ENCODE measurements at regions not wholly inside any gene's neighbourhood (a gene's known extent, or its start where the extent isn't known, plus 50 kb on each side); places are given as distances from the start of the nearest gene placed in this dataset.
"Not testable (repeated sequence)": the region's sequence is repeated elsewhere in the genome, so short reads cannot be mapped to it uniquely, and the experiment has no call there.

DNA sequence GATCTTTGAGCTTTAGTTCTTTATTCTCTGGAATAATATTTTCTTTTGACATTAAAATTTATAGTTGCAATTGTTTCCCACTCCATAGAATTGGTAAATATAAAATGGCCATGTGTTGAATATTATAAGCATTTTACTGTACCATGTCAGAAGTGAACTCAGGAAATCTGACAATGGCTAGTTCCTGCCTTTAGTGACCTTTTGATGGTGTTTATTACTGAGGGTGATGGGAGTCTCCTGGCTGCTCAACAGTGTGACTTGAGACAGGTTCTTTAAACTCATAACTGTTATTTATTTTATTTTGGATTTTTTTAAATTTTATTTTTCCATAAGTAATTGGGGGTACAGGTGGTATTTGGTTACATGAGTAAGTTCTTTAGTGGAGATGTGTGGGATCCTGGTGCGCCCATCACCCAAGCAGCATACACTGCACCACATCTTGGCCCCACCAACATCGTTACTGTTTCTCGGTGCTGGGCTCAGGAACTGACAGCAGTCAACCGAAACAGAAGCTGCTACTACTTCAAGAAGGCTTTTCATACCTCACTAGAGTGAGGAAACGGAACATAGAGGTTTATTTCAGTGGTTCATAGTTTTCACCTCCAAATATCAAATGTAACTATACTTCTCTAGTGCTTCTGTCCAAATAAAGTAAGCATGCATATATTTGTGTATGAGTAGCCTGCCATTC, 90.4 kb downstream of the PLEKHG1 start:
- intact Hi-C loops (cut with DNase I): no loop called here
- WGBS, 2 donors: 92 to 97% methylated on average over 5 of the region's 5 CpGs
- Histone ChIP-seq H3K27ac (ENCODE audit: low read depth in 1 of 2, low read length in 2 of 2) (no peak overlapping the region), H3K9me3 (ENCODE audit: control insufficient read depth, low read length) (no peaks in the 10 kb centered on the region), H3K36me3 (ENCODE audit: control insufficient read depth in 1 of 2, insufficient read depth in 2 of 2, low read length in 1 of 2) (no peaks in the 10 kb centered on the region), H3K4me1 (ENCODE audit: control insufficient read depth in 1 of 2, insufficient read depth in 2 of 2, low read length in 2 of 2) (peaks cover 0 to 5% of the 10 kb centered on the region in 2 donors), H3K27me3 (ENCODE audit: control insufficient read depth in 1 of 2, insufficient read depth in 2 of 2, low read length in 1 of 2) (no peaks in the 10 kb centered on the region), H3K4me3 (ENCODE audit: low read length in 2 of 2) (no peak overlapping the region)
- DNase-seq: no peak
- no peak for ATAC-seq (ENCODE audit: low FRiP score)

GRCh38 chr6:150690681-150691080, 91.0 kb downstream of the PLEKHG1 start:
- Histone ChIP-seq H3K27me3 (ENCODE audit: control insufficient read depth in 1 of 2, insufficient read depth in 2 of 2, low read length in 1 of 2) (no peaks in the 10 kb centered on the region), H3K9me3 (ENCODE audit: control insufficient read depth, low read length) (no peaks in the 10 kb centered on the region), H3K4me3 (ENCODE audit: low read length in 2 of 2) (no peak overlapping the region), H3K4me1 (ENCODE audit: control insufficient read depth in 1 of 2, insufficient read depth in 2 of 2, low read length in 2 of 2) (peaks cover 0 to 5% of the 10 kb centered on the region in 2 donors), H3K36me3 (ENCODE audit: control insufficient read depth in 1 of 2, insufficient read depth in 2 of 2, low read length in 1 of 2) (no peaks in the 10 kb centered on the region), H3K27ac (ENCODE audit: low read depth in 1 of 2, low read length in 2 of 2) (no peak overlapping the region)
- intact Hi-C loops (cut with DNase I): no loop called here
- ATAC-seq (ENCODE audit: low FRiP score) (no peak), DNase-seq (no peak)
- WGBS, 2 donors: 72 to 73% methylated on average over 6 of the region's 6 CpGs

- no peaks in the 10 kb centered on the region for H3K36me3 ChIP-seq (ENCODE audit: control insufficient read depth in 1 of 2, insufficient read depth in 2 of 2, low read length in 1 of 2)
- DNase-seq (no peak), ATAC-seq (ENCODE audit: low FRiP score) (no peak)
- intact Hi-C loops (cut with DNase I): no loop called here
- WGBS, 2 donors: 87 to 97% methylated on average over 2 of the region's 2 CpGs
- peaks cover 0 to 5% of the 10 kb centered on the region in 2 donors for H3K4me1 ChIP-seq (ENCODE audit: control insufficient read depth in 1 of 2, insufficient read depth in 2 of 2, low read length in 2 of 2)
- no peak overlapping the region for H3K27ac ChIP-seq (ENCODE audit: low read depth in 1 of 2, low read length in 2 of 2)
- H3K9me3 ChIP-seq (ENCODE audit: control insufficient read depth, low read length): no peaks in the 10 kb centered on the region
- H3K27me3 ChIP-seq (ENCODE audit: control insufficient read depth in 1 of 2, insufficient read depth in 2 of 2, low read length in 1 of 2): no peaks in the 10 kb centered on the region
- no peak overlapping the region for H3K4me3 ChIP-seq (ENCODE audit: low read length in 2 of 2)
Measured at GRCh38 chr6:150691463-150691862, 91.8 kb downstream of the PLEKHG1 start.

DNA sequence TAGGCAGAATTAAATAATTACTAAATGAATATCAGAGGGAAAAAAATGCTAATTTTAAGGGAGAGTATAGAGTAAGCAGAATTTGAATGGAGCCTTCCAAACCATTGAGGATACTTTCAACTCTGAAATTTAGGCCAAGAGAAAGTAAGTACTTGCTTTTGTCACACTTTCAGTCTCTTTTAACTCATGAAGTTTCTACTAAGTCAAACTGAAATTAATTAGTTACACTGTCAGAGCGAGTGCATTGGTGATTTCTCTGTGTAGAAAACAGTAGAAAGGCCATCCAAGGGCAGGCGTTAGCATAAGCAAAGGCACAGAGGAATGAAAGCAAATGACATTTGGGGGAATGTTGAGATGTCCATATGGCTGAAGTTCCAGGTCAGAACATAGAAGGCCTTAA, 92.9 kb downstream of the PLEKHG1 start:
- peaks cover 0 to 3% of the 10 kb centered on the region in 2 donors for H3K4me1 ChIP-seq (ENCODE audit: control insufficient read depth in 1 of 2, insufficient read depth in 2 of 2, low read length in 2 of 2)
- H3K4me3 ChIP-seq (ENCODE audit: low read length in 2 of 2): no peak overlapping the region
- H3K9me3 ChIP-seq (ENCODE audit: control insufficient read depth, low read length): no peaks in the 10 kb centered on the region
- H3K36me3 ChIP-seq (ENCODE audit: control insufficient read depth in 1 of 2, insufficient read depth in 2 of 2, low read length in 1 of 2): no peaks in the 10 kb centered on the region
- H3K27me3 ChIP-seq (ENCODE audit: control insufficient read depth in 1 of 2, insufficient read depth in 2 of 2, low read length in 1 of 2): no peaks in the 10 kb centered on the region
- no peak for DNase-seq
- intact Hi-C loops (cut with DNase I): no loop called here
- no peak for ATAC-seq (ENCODE audit: low FRiP score)
- 94 to 96% methylated on average over 2 of the region's 2 CpGs for WGBS, 2 donors
- no peak overlapping the region for H3K27ac ChIP-seq (ENCODE audit: low read depth in 1 of 2, low read length in 2 of 2)

- Histone ChIP-seq H3K27me3 (ENCODE audit: control insufficient read depth in 1 of 2, insufficient read depth in 2 of 2, low read length in 1 of 2) (no peaks in the 10 kb centered on the region), H3K4me1 (ENCODE audit: control insufficient read depth in 1 of 2, insufficient read depth in 2 of 2, low read length in 2 of 2) (peaks cover 0 to 2% of the 10 kb centered on the region in 2 donors), H3K27ac (ENCODE audit: low read depth in 1 of 2, low read length in 2 of 2) (no peak overlapping the region), H3K4me3 (ENCODE audit: low read length in 2 of 2) (no peak overlapping the region), H3K9me3 (ENCODE audit: control insufficient read depth, low read length) (no peaks in the 10 kb centered on the region), H3K36me3 (ENCODE audit: control insufficient read depth in 1 of 2, insufficient read depth in 2 of 2, low read length in 1 of 2) (no peaks in the 10 kb centered on the region)
- intact Hi-C loops (cut with DNase I): no loop called here
- ATAC-seq (ENCODE audit: low FRiP score): no peak
- no peak for DNase-seq
Measured at GRCh38 chr6:150694889-150695288, 95.2 kb downstream of the PLEKHG1 start.

DNA sequence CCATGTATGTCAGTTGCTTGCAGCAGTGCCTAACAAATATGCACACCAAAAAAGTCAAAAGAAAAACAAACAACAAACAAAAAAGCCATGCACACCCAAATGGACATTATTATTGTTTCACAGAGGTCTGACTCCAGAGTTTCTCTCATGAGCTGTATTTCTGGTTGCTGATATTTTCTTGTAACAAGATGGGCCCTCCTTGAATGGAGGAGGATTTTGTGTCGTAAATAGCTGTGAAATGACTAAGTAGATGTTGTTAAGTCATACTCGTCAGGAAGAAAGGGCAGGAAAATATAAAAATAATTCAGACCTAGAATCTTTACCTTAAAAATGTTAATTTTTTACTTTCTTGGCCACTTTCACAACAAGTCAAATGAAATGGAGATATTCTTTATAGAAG, 96.0 kb downstream of the PLEKHG1 start:
- WGBS, 2 donors: 62 to 67% methylated on average over 2 of the region's 2 CpGs

DNA sequence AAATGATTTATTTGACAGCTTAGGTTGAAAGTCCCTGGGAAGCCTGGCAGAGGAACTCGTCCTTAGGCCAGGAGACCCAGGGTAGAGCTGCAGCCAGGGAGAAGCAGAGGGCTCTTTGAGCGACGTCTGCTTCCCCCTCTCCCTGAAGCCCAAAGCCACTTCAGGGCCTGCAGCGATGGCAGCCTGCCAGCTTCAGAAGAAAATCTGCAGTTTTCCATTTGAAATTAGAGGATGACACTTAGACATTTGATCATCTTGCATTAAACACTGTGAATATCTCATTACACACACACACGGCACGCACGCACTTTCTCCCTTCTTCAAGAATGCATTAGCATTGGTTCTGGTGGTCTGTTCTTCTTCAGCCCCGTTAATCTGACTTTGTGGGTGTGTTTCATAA, 96.5 kb downstream of the PLEKHG1 start:
- DNase-seq: no peak
- WGBS, 2 donors: 59 to 69% methylated on average over 8 of the region's 8 CpGs
- H3K36me3 ChIP-seq (ENCODE audit: control insufficient read depth in 1 of 2, insufficient read depth in 2 of 2, low read length in 1 of 2): no peaks in the 10 kb centered on the region
- H3K4me1 ChIP-seq (ENCODE audit: control insufficient read depth in 1 of 2, insufficient read depth in 2 of 2, low read length in 2 of 2): peaks cover 0 to 2% of the 10 kb centered on the region in 2 donors
- no peaks in the 10 kb centered on the region for H3K27me3 ChIP-seq (ENCODE audit: control insufficient read depth in 1 of 2, insufficient read depth in 2 of 2, low read length in 1 of 2)
- no peak overlapping the region for H3K4me3 ChIP-seq (ENCODE audit: low read length in 2 of 2)
- H3K27ac ChIP-seq (ENCODE audit: low read depth in 1 of 2, low read length in 2 of 2): no peak overlapping the region
- no peaks in the 10 kb centered on the region for H3K9me3 ChIP-seq (ENCODE audit: control insufficient read depth, low read length)
- ATAC-seq (ENCODE audit: low FRiP score): no peak
- intact Hi-C loops (cut with DNase I): no loop called here

More for the DNA sequence above, 96.0 kb downstream of the PLEKHG1 start:
- Histone ChIP-seq H3K9me3 (ENCODE audit: control insufficient read depth, low read length) (no peaks in the 10 kb centered on the region), H3K4me1 (ENCODE audit: control insufficient read depth in 1 of 2, insufficient read depth in 2 of 2, low read length in 2 of 2) (peaks cover 0 to 2% of the 10 kb centered on the region in 2 donors), H3K36me3 (ENCODE audit: control insufficient read depth in 1 of 2, insufficient read depth in 2 of 2, low read length in 1 of 2) (no peaks in the 10 kb centered on the region), H3K27me3 (ENCODE audit: control insufficient read depth in 1 of 2, insufficient read depth in 2 of 2, low read length in 1 of 2) (no peaks in the 10 kb centered on the region), H3K27ac (ENCODE audit: low read depth in 1 of 2, low read length in 2 of 2) (no peak overlapping the region), H3K4me3 (ENCODE audit: low read length in 2 of 2) (no peak overlapping the region)
- intact Hi-C loops (cut with DNase I): no loop called here
- DNase-seq: no peak
- no peak for ATAC-seq (ENCODE audit: low FRiP score)

DNA sequence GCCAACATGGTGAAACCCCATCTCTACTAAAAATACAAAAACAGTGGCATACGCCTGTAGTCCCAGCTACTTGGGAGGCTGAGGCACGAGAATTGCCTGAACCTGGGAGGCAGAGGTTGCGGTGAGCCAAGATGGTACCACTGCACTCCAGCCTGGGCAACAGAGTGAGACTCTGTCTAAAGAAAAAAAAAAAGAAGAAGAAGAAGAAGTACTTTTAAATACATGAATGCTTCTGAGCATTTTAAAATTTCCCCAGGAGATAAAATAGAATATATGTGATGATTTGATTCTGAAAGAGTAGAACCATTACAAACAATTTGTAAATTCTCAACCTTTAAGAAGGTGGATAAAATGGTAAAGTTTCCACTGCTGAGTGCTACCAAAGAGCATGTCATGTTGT, 97.2 kb downstream of the PLEKHG1 start:
- intact Hi-C loops (cut with DNase I); H3K9me3 ChIP-seq (ENCODE audit: control insufficient read depth, low read length); H3K36me3 ChIP-seq (ENCODE audit: control insufficient read depth in 1 of 2, insufficient read depth in 2 of 2, low read length in 1 of 2); ATAC-seq (ENCODE audit: low FRiP score); H3K27me3 ChIP-seq (ENCODE audit: control insufficient read depth in 1 of 2, insufficient read depth in 2 of 2, low read length in 1 of 2); DNase-seq; H3K4me3 ChIP-seq (ENCODE audit: low read length in 2 of 2); H3K27ac ChIP-seq (ENCODE audit: low read depth in 1 of 2, low read length in 2 of 2); H3K4me1 ChIP-seq (ENCODE audit: control insufficient read depth in 1 of 2, insufficient read depth in 2 of 2, low read length in 2 of 2): not testable (repeated sequence)
- WGBS, 2 donors: 90 to 95% methylated on average over 3 of the region's 3 CpGs

- Histone ChIP-seq H3K4me1 (ENCODE audit: control insufficient read depth in 1 of 2, insufficient read depth in 2 of 2, low read length in 2 of 2) (peaks cover 0 to 2% of the 10 kb centered on the region in 2 donors), H3K27me3 (ENCODE audit: control insufficient read depth in 1 of 2, insufficient read depth in 2 of 2, low read length in 1 of 2) (no peaks in the 10 kb centered on the region), H3K36me3 (ENCODE audit: control insufficient read depth in 1 of 2, insufficient read depth in 2 of 2, low read length in 1 of 2) (no peaks in the 10 kb centered on the region), H3K9me3 (ENCODE audit: control insufficient read depth, low read length) (no peaks in the 10 kb centered on the region), H3K4me3 (ENCODE audit: low read length in 2 of 2) (no peak overlapping the region), H3K27ac (ENCODE audit: low read depth in 1 of 2, low read length in 2 of 2) (no peak overlapping the region)
- DNase-seq: no peak
- peak; percentile 36 for ATAC-seq (ENCODE audit: low FRiP score)
- intact Hi-C loops (cut with DNase I): no loop called here
- WGBS, 2 donors: 92 to 97% methylated on average over 2 of the region's 2 CpGs
Measured at GRCh38 chr6:150697515-150697914, 97.8 kb downstream of the PLEKHG1 start.

Data from aorta (tissue), 5 donors.